CD4-positive, alpha-beta T cell treated with Interleukin-4 for 1 hour (primary cell): ENCODE measurements at regions not wholly inside any gene's neighbourhood (a gene's known extent, or its start where the extent isn't known, plus 50 kb on each side); places are given as distances from the start of the nearest gene placed in this dataset.
"Not testable (repeated sequence)": the region's sequence is repeated elsewhere in the genome, so short reads cannot be mapped to it uniquely, and the experiment has no call there.

Experiments
- DNase-seq, 2 donors: peaks; one replicate each; pipeline ENCODE4 v3.0.0-alpha.2; 2020 to 2022

- DNase-seq = no peak
Observed at GRCh38 chr5:96529559-96529958, 96.5 kb upstream of the PCSK1 start.

GRCh38 chr5:96530901-96531300, 97.9 kb upstream of the PCSK1 start:
- DNase-seq = no peak

- DNase-seq = no peak
Observed at GRCh38 chr5:96533371-96533770, 100.3 kb upstream of the PCSK1 start.

- peak in 1 of 2 donors; percentile 78 for DNase-seq
Observed at GRCh38 chr5:96537386-96537785, 104.3 kb upstream of the PCSK1 start.

GRCh38 chr5:96538808-96539250, 105.8 kb upstream of the PCSK1 start:
- peak in 1 of 2 donors; percentile 25 for DNase-seq

- DNase-seq = no peak
Observed at GRCh38 chr5:96546120-96546519, 113.1 kb upstream of the PCSK1 start.

GRCh38 chr5:96547486-96547885, 114.4 kb upstream of the PCSK1 start:
- no peak for DNase-seq

GRCh38 chr5:96548905-96549304, 113.3 kb upstream of the CAST start:
- no peak for DNase-seq

- DNase-seq = not testable (repeated sequence)
Observed at GRCh38 chr5:96560857-96561256, 101.3 kb upstream of the CAST start.

GRCh38 chr5:96562614-96563013, 99.6 kb upstream of the CAST start:
- no peak for DNase-seq

- no peak for DNase-seq
Observed at GRCh38 chr5:96563816-96564215, 98.4 kb upstream of the CAST start.

GRCh38 chr5:96565582-96566265, 96.5 kb upstream of the CAST start:
- no peak for DNase-seq

GRCh38 chr5:96566833-96567587, 95.2 kb upstream of the CAST start:
- DNase-seq = no peak

GRCh38 chr5:96569332-96569731, 92.8 kb upstream of the CAST start:
- DNase-seq = no peak

GRCh38 chr5:96569770-96570169, 92.4 kb upstream of the CAST start:
- DNase-seq = no peak

GRCh38 chr5:96572864-96573512, 89.2 kb upstream of the CAST start:
- no peak for DNase-seq

GRCh38 chr5:96573513-96573894, 88.7 kb upstream of the CAST start:
- no peak for DNase-seq

GRCh38 chr5:96576876-96577275, 85.3 kb upstream of the CAST start:
- DNase-seq = no peak

GRCh38 chr5:96577909-96578308, 84.3 kb upstream of the CAST start:
- DNase-seq = no peak

- DNase-seq = no peak
Observed at GRCh38 chr5:96579711-96580110, 82.5 kb upstream of the CAST start.

GRCh38 chr5:96582343-96582742, 79.8 kb upstream of the CAST start:
- no peak for DNase-seq

GRCh38 chr5:96584712-96585111, 77.5 kb upstream of the CAST start:
- DNase-seq = peak in 1 of 2 donors; percentile 12

GRCh38 chr5:96588539-96588938, 73.6 kb upstream of the CAST start:
- no peak for DNase-seq

- DNase-seq = no peak
Observed at GRCh38 chr5:96590796-96591195, 71.4 kb upstream of the CAST start.
